ENCODE measurements at regions not wholly inside any gene's neighbourhood (a gene's known extent, or its start where the extent isn't known, plus 50 kb on each side); places are given as distances from the start of the nearest gene placed in this dataset.

DNA sequence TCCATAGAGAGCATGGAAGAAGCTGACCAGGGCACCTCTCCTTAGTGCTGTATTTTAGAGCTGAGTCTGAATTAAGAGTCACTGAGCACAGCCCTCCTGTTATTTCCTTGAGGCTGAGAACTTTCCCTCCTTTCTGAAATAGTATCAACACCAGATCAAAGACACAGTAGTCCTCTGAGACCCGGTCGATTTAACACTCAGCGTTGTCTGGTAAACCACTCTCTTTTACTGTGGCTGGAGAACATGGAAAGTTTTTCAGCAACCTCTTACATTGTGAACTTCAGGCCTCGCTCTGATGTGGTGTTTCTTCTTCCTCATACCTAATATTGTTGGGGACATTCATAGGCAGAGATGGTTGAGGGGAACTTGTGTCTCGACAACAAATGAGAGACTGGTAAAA is 202.0 kb upstream of the MTPN start:
- TF ChIP-seq CTCF (IDR thresholded peaks at IDR 0.05): no peak
- peaks cover 3% of the 10 kb centered on the region for H3K27me3 Mint-ChIP-seq (ENCODE audit: low read depth, poor library complexity)
- no peak overlapping the region for H3K27ac Mint-ChIP-seq
- no peak for DNase-seq
- H3K4me1 Mint-ChIP-seq: peaks cover 14% of the 10 kb centered on the region
- H3K9me3 Mint-ChIP-seq: no peaks in the 10 kb centered on the region
- no peak overlapping the region for H3K4me3 Mint-ChIP-seq
- no peaks in the 10 kb centered on the region for H3K36me3 Mint-ChIP-seq (ENCODE audit: low read depth)

GRCh38 chr7:136174477-136175125 is 197.4 kb upstream of the MTPN start:
- H3K4me3 Mint-ChIP-seq: no peak overlapping the region
- peaks cover 6% of the 10 kb centered on the region for H3K27me3 Mint-ChIP-seq (ENCODE audit: low read depth, poor library complexity)
- no peak for TF ChIP-seq CTCF (IDR thresholded peaks at IDR 0.05)
- no peaks in the 10 kb centered on the region for H3K36me3 Mint-ChIP-seq (ENCODE audit: low read depth)
- no peak for DNase-seq
- peaks cover 4% of the 10 kb centered on the region for H3K9me3 Mint-ChIP-seq
- H3K4me1 Mint-ChIP-seq: peaks cover 7% of the 10 kb centered on the region
- no peak overlapping the region for H3K27ac Mint-ChIP-seq

DNA sequence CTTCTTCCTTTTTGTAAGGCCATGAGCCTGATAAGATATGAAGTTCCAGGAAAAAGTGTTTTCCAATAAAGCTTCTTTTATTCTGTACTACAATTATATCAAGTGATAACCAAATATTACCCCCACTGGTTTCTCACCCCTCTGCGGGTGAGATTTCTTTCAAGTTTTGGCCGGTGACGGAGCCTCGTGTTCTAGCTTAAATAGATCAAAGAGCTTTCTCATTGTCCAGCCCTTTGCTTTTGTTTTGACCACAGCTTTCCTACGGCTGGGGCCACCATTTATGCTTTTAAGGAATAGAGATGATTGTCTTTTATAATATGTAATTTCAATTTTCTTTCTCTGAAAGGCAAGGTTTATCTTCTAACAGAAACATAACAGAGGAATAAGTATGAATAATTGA is 196.7 kb upstream of the MTPN start:
- Mint-ChIP-seq H3K27me3 (ENCODE audit: low read depth, poor library complexity) (peaks cover 3% of the 10 kb centered on the region), H3K4me3 (no peak overlapping the region), H3K27ac (no peak overlapping the region), H3K9me3 (peaks cover 4% of the 10 kb centered on the region), H3K4me1 (no peaks in the 10 kb centered on the region), H3K36me3 (ENCODE audit: low read depth) (no peaks in the 10 kb centered on the region)
- DNase-seq: no peak
- no peak for TF ChIP-seq CTCF (IDR thresholded peaks at IDR 0.05)

- H3K27ac Mint-ChIP-seq: no peak overlapping the region
- no peak overlapping the region for H3K4me3 Mint-ChIP-seq
- DNase-seq: no peak
- H3K4me1 Mint-ChIP-seq: no peaks in the 10 kb centered on the region
- no peaks in the 10 kb centered on the region for H3K36me3 Mint-ChIP-seq (ENCODE audit: low read depth)
- H3K9me3 Mint-ChIP-seq: peaks cover 4% of the 10 kb centered on the region
- H3K27me3 Mint-ChIP-seq (ENCODE audit: low read depth, poor library complexity): peaks cover 3% of the 10 kb centered on the region
- TF ChIP-seq CTCF (IDR thresholded peaks at IDR 0.05): no peak
These were observed 194.1 kb upstream of the MTPN start for GRCh38 chr7:136171233-136171632.

DNA sequence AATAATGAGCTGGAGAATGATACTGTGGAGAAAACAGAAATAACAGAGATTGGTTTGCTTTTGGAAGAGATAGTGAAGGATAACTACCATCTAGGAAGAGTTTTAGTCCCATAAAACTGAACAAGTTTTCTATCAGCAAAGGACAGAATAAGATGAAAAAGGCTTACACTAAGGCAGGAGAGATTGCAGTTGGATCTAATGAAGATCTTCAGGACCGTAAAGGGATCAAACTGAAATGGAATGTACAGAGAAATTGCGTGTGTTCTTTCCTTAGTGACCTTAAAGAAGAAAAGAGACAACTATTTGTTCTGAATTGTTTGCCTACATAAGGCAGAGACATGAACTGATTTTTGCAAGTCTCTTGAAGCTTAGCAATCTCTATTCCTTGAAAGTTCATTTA is 191.7 kb upstream of the MTPN start:
- Mint-ChIP-seq H3K27ac (no peak overlapping the region), H3K9me3 (peaks cover 4% of the 10 kb centered on the region), H3K36me3 (ENCODE audit: low read depth) (no peaks in the 10 kb centered on the region), H3K27me3 (ENCODE audit: low read depth, poor library complexity) (peaks cover 3% of the 10 kb centered on the region), H3K4me3 (no peak overlapping the region), H3K4me1 (peaks cover 4% of the 10 kb centered on the region)
- DNase-seq: no peak
- TF ChIP-seq CTCF (IDR thresholded peaks at IDR 0.05): no peak

DNA sequence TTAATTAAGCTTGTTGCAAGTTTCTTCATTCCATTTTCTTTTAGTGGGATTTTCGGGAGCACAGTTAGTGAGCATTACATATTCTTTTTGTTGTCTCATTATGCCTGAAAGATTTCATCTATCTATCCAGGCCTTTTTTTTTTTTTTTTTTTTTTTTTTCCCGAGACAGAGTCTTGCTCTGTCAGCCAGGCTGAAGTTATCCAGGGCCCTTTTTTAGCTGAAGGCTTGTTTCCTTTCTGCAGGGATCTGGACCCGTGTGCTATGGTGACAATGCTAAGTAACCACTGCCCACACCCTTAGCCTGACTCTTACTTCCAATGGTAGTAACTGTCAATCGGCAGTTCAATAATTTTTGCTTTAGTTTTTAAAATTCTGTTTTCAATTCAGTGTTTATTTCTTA is 190.8 kb upstream of the MTPN start:
- Mint-ChIP-seq H3K4me3 (no peak overlapping the region), H3K36me3 (ENCODE audit: low read depth) (no peaks in the 10 kb centered on the region), H3K27ac (no peak overlapping the region), H3K9me3 (peaks cover 4% of the 10 kb centered on the region), H3K27me3 (ENCODE audit: low read depth, poor library complexity) (peaks cover 3% of the 10 kb centered on the region), H3K4me1 (peaks cover 4% of the 10 kb centered on the region)
- no peak for DNase-seq
- TF ChIP-seq CTCF (IDR thresholded peaks at IDR 0.05): no peak
